ENCODE measurements at regions not wholly inside any gene's neighbourhood (a gene's known extent, or its start where the extent isn't known, plus 50 kb on each side); places are given as distances from the start of the nearest gene placed in this dataset.

GRCh38 chr3:30400926-30401325 lies 205.5 kb upstream of the TGFBR2 start:
- Histone ChIP-seq H3K9me3 (replicated peaks; ENCODE audit: control insufficient read depth, low read depth, low read length) (no peaks in the 10 kb centered on the region), H3K27ac (ENCODE audit: low read length) (no peak overlapping the region), H3K27me3 (ENCODE audit: control insufficient read depth, insufficient read depth, low read length) (no peaks in the 10 kb centered on the region), H3K4me1 (ENCODE audit: control insufficient read depth, insufficient read depth, low read length) (no peaks in the 10 kb centered on the region), H3K4me3 (ENCODE audit: low read length) (no peak overlapping the region), H3K36me3 (ENCODE audit: control insufficient read depth, insufficient read depth, low read length) (no peaks in the 10 kb centered on the region)
- WGBS (ENCODE audit: insufficient coverage): no CpG with 5 or more reads among the region's 3 CpGs
- DNase-seq: peak; percentile 12

GRCh38 chr3:30401971-30402370 lies 204.4 kb upstream of the TGFBR2 start:
- Histone ChIP-seq H3K27ac (ENCODE audit: low read length) (no peak overlapping the region), H3K9me3 (replicated peaks; ENCODE audit: control insufficient read depth, low read depth, low read length) (no peaks in the 10 kb centered on the region), H3K36me3 (ENCODE audit: control insufficient read depth, insufficient read depth, low read length) (no peaks in the 10 kb centered on the region), H3K27me3 (ENCODE audit: control insufficient read depth, insufficient read depth, low read length) (no peaks in the 10 kb centered on the region), H3K4me1 (ENCODE audit: control insufficient read depth, insufficient read depth, low read length) (no peaks in the 10 kb centered on the region), H3K4me3 (ENCODE audit: low read length) (no peak overlapping the region)
- peak; percentile 85 for DNase-seq

- no peaks in the 10 kb centered on the region for H3K27me3 ChIP-seq (ENCODE audit: control insufficient read depth, insufficient read depth, low read length)
- H3K9me3 ChIP-seq (replicated peaks; ENCODE audit: control insufficient read depth, low read depth, low read length): no peaks in the 10 kb centered on the region
- 91% methylated on average over 1 of the region's 2 CpGs for WGBS (ENCODE audit: insufficient coverage)
- no peak for DNase-seq
- no peak overlapping the region for H3K4me3 ChIP-seq (ENCODE audit: low read length)
- no peak overlapping the region for H3K27ac ChIP-seq (ENCODE audit: low read length)
- no peaks in the 10 kb centered on the region for H3K36me3 ChIP-seq (ENCODE audit: control insufficient read depth, insufficient read depth, low read length)
- H3K4me1 ChIP-seq (ENCODE audit: control insufficient read depth, insufficient read depth, low read length): no peaks in the 10 kb centered on the region
These were observed 198.8 kb upstream of the TGFBR2 start for GRCh38 chr3:30407651-30408050.

- H3K27me3 ChIP-seq (ENCODE audit: control insufficient read depth, insufficient read depth, low read length): no peaks in the 10 kb centered on the region
- no CpG with 5 or more reads among the region's 2 CpGs for WGBS (ENCODE audit: insufficient coverage)
- H3K9me3 ChIP-seq (replicated peaks; ENCODE audit: control insufficient read depth, low read depth, low read length): no peaks in the 10 kb centered on the region
- H3K4me3 ChIP-seq (ENCODE audit: low read length): no peak overlapping the region
- no peaks in the 10 kb centered on the region for H3K36me3 ChIP-seq (ENCODE audit: control insufficient read depth, insufficient read depth, low read length)
- DNase-seq: no peak
- H3K4me1 ChIP-seq (ENCODE audit: control insufficient read depth, insufficient read depth, low read length): no peaks in the 10 kb centered on the region
- no peak overlapping the region for H3K27ac ChIP-seq (ENCODE audit: low read length)
These were observed 198.3 kb upstream of the TGFBR2 start for GRCh38 chr3:30408105-30408557.

GRCh38 chr3:30418443-30418842 lies 188.0 kb upstream of the TGFBR2 start:
- Histone ChIP-seq H3K4me1 (ENCODE audit: control insufficient read depth, insufficient read depth, low read length) (no peaks in the 10 kb centered on the region), H3K4me3 (ENCODE audit: low read length) (no peak overlapping the region), H3K9me3 (replicated peaks; ENCODE audit: control insufficient read depth, low read depth, low read length) (no peaks in the 10 kb centered on the region), H3K27me3 (ENCODE audit: control insufficient read depth, insufficient read depth, low read length) (no peaks in the 10 kb centered on the region), H3K36me3 (ENCODE audit: control insufficient read depth, insufficient read depth, low read length) (no peaks in the 10 kb centered on the region), H3K27ac (ENCODE audit: low read length) (no peak overlapping the region)
- WGBS (ENCODE audit: insufficient coverage): no CpG with 5 or more reads among the region's 1 CpG
- DNase-seq: no peak

GRCh38 chr3:30421266-30421665 lies 185.1 kb upstream of the TGFBR2 start:
- no peak overlapping the region for H3K27ac ChIP-seq (ENCODE audit: low read length)
- H3K4me3 ChIP-seq (ENCODE audit: low read length): no peak overlapping the region
- no peaks in the 10 kb centered on the region for H3K27me3 ChIP-seq (ENCODE audit: control insufficient read depth, insufficient read depth, low read length)
- H3K4me1 ChIP-seq (ENCODE audit: control insufficient read depth, insufficient read depth, low read length): peaks cover 2% of the 10 kb centered on the region
- H3K9me3 ChIP-seq (replicated peaks; ENCODE audit: control insufficient read depth, low read depth, low read length): no peaks in the 10 kb centered on the region
- no peaks in the 10 kb centered on the region for H3K36me3 ChIP-seq (ENCODE audit: control insufficient read depth, insufficient read depth, low read length)
- no peak for DNase-seq
- WGBS (ENCODE audit: insufficient coverage): no CpG with 5 or more reads among the region's 2 CpGs

- WGBS (ENCODE audit: insufficient coverage): 14% methylated on average over 1 of the region's 3 CpGs
These were observed 180.0 kb upstream of the TGFBR2 start for GRCh38 chr3:30426293-30426993.

GRCh38 chr3:30428251-30428650 lies 178.2 kb upstream of the TGFBR2 start:
- no peak for DNase-seq
- no peaks in the 10 kb centered on the region for H3K27me3 ChIP-seq (ENCODE audit: control insufficient read depth, insufficient read depth, low read length)
- no peak overlapping the region for H3K4me3 ChIP-seq (ENCODE audit: low read length)
- no peaks in the 10 kb centered on the region for H3K36me3 ChIP-seq (ENCODE audit: control insufficient read depth, insufficient read depth, low read length)
- no peaks in the 10 kb centered on the region for H3K9me3 ChIP-seq (replicated peaks; ENCODE audit: control insufficient read depth, low read depth, low read length)
- H3K4me1 ChIP-seq (ENCODE audit: control insufficient read depth, insufficient read depth, low read length): peaks cover 3% of the 10 kb centered on the region
- no peak overlapping the region for H3K27ac ChIP-seq (ENCODE audit: low read length)

More at GRCh38 chr3:30426293-30426993, 180.0 kb upstream of the TGFBR2 start:
- Histone ChIP-seq H3K27me3 (ENCODE audit: control insufficient read depth, insufficient read depth, low read length) (no peaks in the 10 kb centered on the region), H3K4me3 (ENCODE audit: low read length) (no peak overlapping the region), H3K36me3 (ENCODE audit: control insufficient read depth, insufficient read depth, low read length) (no peaks in the 10 kb centered on the region), H3K4me1 (ENCODE audit: control insufficient read depth, insufficient read depth, low read length) (peaks cover 3% of the 10 kb centered on the region), H3K27ac (ENCODE audit: low read length) (no peak overlapping the region), H3K9me3 (replicated peaks; ENCODE audit: control insufficient read depth, low read depth, low read length) (no peaks in the 10 kb centered on the region)
- peak; percentile 91 for DNase-seq

- DNase-seq: peak; percentile 67
- WGBS (ENCODE audit: insufficient coverage): 20% methylated on average over 6 of the region's 7 CpGs
- H3K27me3 ChIP-seq (ENCODE audit: control insufficient read depth, insufficient read depth, low read length): no peaks in the 10 kb centered on the region
- H3K4me1 ChIP-seq (ENCODE audit: control insufficient read depth, insufficient read depth, low read length): peaks cover 4% of the 10 kb centered on the region
- no peak overlapping the region for H3K4me3 ChIP-seq (ENCODE audit: low read length)
- no peaks in the 10 kb centered on the region for H3K9me3 ChIP-seq (replicated peaks; ENCODE audit: control insufficient read depth, low read depth, low read length)
- no peaks in the 10 kb centered on the region for H3K36me3 ChIP-seq (ENCODE audit: control insufficient read depth, insufficient read depth, low read length)
- H3K27ac ChIP-seq (ENCODE audit: low read length): peak overlapping the region; percentile 1
These were observed 170.5 kb upstream of the TGFBR2 start for GRCh38 chr3:30435861-30436331.

GRCh38 chr3:30437171-30437601 lies 169.2 kb upstream of the TGFBR2 start:
- 29% methylated on average over 1 of the region's 4 CpGs for WGBS (ENCODE audit: insufficient coverage)
- peaks cover 4% of the 10 kb centered on the region for H3K4me1 ChIP-seq (ENCODE audit: control insufficient read depth, insufficient read depth, low read length)
- no peaks in the 10 kb centered on the region for H3K27me3 ChIP-seq (ENCODE audit: control insufficient read depth, insufficient read depth, low read length)
- peak; percentile 57 for DNase-seq
- H3K4me3 ChIP-seq (ENCODE audit: low read length): no peak overlapping the region
- no peaks in the 10 kb centered on the region for H3K9me3 ChIP-seq (replicated peaks; ENCODE audit: control insufficient read depth, low read depth, low read length)
- no peaks in the 10 kb centered on the region for H3K36me3 ChIP-seq (ENCODE audit: control insufficient read depth, insufficient read depth, low read length)
- peak overlapping the region; percentile 30 for H3K27ac ChIP-seq (ENCODE audit: low read length)

GRCh38 chr3:30438126-30438525 lies 168.3 kb upstream of the TGFBR2 start:
- no peaks in the 10 kb centered on the region for H3K9me3 ChIP-seq (replicated peaks; ENCODE audit: control insufficient read depth, low read depth, low read length)
- no peaks in the 10 kb centered on the region for H3K36me3 ChIP-seq (ENCODE audit: control insufficient read depth, insufficient read depth, low read length)
- no CpG with 5 or more reads among the region's 2 CpGs for WGBS (ENCODE audit: insufficient coverage)
- no peaks in the 10 kb centered on the region for H3K27me3 ChIP-seq (ENCODE audit: control insufficient read depth, insufficient read depth, low read length)
- DNase-seq: no peak
- peaks cover 4% of the 10 kb centered on the region for H3K4me1 ChIP-seq (ENCODE audit: control insufficient read depth, insufficient read depth, low read length)
- H3K27ac ChIP-seq (ENCODE audit: low read length): no peak overlapping the region
- no peak overlapping the region for H3K4me3 ChIP-seq (ENCODE audit: low read length)
